ENCODE measurements at regions not wholly inside any gene's neighbourhood (a gene's known extent, or its start where the extent isn't known, plus 50 kb on each side); places are given as distances from the start of the nearest gene placed in this dataset.

DNA sequence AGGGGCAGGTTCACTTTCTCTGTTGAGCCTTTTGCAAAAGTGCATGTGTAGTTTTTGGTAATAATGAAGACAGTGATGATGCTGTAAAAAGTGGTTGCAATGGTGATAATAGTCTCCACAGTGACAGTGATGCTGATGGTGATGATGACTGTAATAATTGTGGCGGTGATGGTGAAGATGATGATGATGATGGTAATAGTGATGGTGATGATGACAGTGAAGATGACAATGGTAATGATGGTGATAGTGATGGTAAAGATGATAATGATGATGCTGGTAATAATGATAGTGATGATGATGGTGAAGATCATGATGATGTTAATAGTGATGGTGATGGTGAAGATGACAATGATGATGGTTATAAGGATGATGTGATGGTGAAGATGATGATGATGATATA is 67.7 kb upstream of the LRFN2 start:
- TF ChIP-seq, protein P1, sequence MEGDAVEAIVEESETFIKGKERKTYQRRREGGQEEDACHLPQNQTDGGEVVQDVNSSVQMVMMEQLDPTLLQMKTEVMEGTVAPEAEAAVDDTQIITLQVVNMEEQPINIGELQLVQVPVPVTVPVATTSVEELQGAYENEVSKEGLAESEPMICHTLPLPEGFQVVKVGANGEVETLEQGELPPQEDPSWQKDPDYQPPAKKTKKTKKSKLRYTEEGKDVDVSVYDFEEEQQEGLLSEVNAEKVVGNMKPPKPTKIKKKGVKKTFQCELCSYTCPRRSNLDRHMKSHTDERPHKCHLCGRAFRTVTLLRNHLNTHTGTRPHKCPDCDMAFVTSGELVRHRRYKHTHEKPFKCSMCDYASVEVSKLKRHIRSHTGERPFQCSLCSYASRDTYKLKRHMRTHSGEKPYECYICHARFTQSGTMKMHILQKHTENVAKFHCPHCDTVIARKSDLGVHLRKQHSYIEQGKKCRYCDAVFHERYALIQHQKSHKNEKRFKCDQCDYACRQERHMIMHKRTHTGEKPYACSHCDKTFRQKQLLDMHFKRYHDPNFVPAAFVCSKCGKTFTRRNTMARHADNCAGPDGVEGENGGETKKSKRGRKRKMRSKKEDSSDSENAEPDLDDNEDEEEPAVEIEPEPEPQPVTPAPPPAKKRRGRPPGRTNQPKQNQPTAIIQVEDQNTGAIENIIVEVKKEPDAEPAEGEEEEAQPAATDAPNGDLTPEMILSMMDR (IDR thresholded peaks at IDR 0.05 in 2 of 3, conservative IDR thresholded peaks at IDR 0.05 in 1 of 3; ENCODE audit: insufficient read depth in 2 of 3, low read depth in 1 of 3, low read length in 3 of 3) = no peak
- TF ChIP-seq CREM (IDR thresholded peaks at IDR 0.05; ENCODE audit: low read depth) = no peak
- TF ChIP-seq GATAD2A (IDR thresholded peaks at IDR 0.05) = no peak
- no peak for TF ChIP-seq SMAD3 (CRISPR knock-in tag; conservative IDR thresholded peaks at IDR 0.05)
- no peak for TF ChIP-seq GTF2E2 (tag; IDR thresholded peaks at IDR 0.05)
- TF ChIP-seq ZNF41 (CRISPR knock-in tag; conservative IDR thresholded peaks at IDR 0.05) = no peak
